Neural progenitor cell (in vitro differentiated cells): ENCODE measurements at regions not wholly inside any gene's neighbourhood (a gene's known extent, or its start where the extent isn't known, plus 50 kb on each side); places are given as distances from the start of the nearest gene placed in this dataset.

Source experiments
- EZH2 ChIP-seq: fragments of 200-600 bp; sonication (generic); IDR thresholded peaks from 2 replicates; pipeline ENCODE4 v1.6.1; 2017; ENCODE audit warnings: antibody characterized with exemption, mild to moderate bottlenecking, moderate library complexity
- EZH2phosphoT487 ChIP-seq: fragments of 200-600 bp; sonication (generic); IDR thresholded peaks from 2 replicates; pipeline ENCODE4 v1.6.1; 2017; ENCODE audit warnings: antibody characterized with exemption
- TF ChIP-seq, protein P1 (sequence below): fragments of 200-600 bp; sonication (generic); IDR thresholded peaks from 2 replicates; pipeline ENCODE4 v1.5.1; 2017; ENCODE audit warnings: antibody characterized with exemption, mild to moderate bottlenecking

DNA sequence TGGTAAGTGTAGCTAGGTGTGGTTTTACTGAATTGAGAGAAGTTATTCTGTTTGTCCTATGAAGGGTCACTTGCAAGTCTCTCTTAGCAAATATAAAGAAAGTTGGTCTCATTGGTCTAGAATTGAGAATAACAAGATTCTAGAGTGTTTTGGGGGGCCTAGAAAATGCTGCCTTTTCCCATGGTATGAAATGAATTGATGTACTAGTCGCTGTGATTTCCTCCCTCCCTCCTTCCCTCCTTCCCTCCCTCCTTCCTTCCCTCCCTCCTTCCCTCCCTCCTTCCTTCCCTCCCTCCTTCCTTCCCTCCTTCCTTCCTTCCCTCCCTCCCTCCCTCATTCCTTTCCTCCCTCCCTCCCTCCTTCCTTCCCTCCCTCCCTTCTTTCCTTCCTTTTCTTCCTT is 166.7 kb upstream of the RGS6 start:
- TF ChIP-seq, protein P1, sequence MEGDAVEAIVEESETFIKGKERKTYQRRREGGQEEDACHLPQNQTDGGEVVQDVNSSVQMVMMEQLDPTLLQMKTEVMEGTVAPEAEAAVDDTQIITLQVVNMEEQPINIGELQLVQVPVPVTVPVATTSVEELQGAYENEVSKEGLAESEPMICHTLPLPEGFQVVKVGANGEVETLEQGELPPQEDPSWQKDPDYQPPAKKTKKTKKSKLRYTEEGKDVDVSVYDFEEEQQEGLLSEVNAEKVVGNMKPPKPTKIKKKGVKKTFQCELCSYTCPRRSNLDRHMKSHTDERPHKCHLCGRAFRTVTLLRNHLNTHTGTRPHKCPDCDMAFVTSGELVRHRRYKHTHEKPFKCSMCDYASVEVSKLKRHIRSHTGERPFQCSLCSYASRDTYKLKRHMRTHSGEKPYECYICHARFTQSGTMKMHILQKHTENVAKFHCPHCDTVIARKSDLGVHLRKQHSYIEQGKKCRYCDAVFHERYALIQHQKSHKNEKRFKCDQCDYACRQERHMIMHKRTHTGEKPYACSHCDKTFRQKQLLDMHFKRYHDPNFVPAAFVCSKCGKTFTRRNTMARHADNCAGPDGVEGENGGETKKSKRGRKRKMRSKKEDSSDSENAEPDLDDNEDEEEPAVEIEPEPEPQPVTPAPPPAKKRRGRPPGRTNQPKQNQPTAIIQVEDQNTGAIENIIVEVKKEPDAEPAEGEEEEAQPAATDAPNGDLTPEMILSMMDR, result no peak
- no peak for TF ChIP-seq EZH2phosphoT487
- TF ChIP-seq EZH2, result no peak
